B cell (primary cell): ENCODE measurements at regions not wholly inside any gene's neighbourhood (a gene's known extent, or its start where the extent isn't known, plus 50 kb on each side); places are given as distances from the start of the nearest gene placed in this dataset.

Experiments
- CTCF ChIP-seq: fragments of 200-600 bp; IDR thresholded peaks from one replicate; pipeline ENCODE4 v1.8.0; 2022; ENCODE audit warnings: antibody characterized with exemption, mild to moderate bottlenecking
- EZH2 ChIP-seq: IDR thresholded peaks from 2 replicates; pipeline ENCODE4 v1.6.1; 2012; ENCODE audit warnings: borderline replicate concordance, low read depth, mild to moderate bottlenecking, moderate library complexity, low read length; ENCODE audit not compliant: insufficient read depth, poor library complexity, severe bottlenecking

DNA sequence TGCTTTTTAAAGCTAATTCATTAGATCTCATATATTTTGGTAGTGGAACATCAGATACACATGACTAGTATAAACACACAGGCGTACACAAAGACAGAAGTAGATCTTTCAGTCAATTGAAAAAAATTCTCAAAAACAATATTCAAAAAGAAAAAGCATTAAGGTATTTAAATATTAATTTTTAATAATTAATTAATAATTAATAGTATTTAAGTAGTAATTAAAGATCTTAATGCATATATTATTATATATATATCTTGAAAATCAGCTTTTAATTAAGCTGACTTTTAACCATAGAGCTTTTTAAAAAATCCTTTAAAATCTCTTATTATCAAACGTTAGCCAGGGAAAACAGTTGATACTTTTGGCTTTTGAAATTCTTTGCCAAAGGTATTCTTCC is 489.4 kb upstream of the PCDH20 start:
- no peak for TF ChIP-seq CTCF
- TF ChIP-seq EZH2 = no peak
